HepG2 (cell line): ENCODE measurements at regions not wholly inside any gene's neighbourhood (a gene's known extent, or its start where the extent isn't known, plus 50 kb on each side); places are given as distances from the start of the nearest gene placed in this dataset.

Experiments used
- ATAC-seq: fragments of 200-7000 bp; cut with Tn5 transposase; 3 replicates; pipeline ENCODE4 v1.9.1; 2020; ENCODE audit warnings: mild to moderate bottlenecking, moderate library complexity
- BruUV-seq: library from RNA; stranded (reverse); fragments of 400-500 nt; replicated peaks from 2 replicates; lab custom pipeline; 2021; lab: Mats Ljungman, UMichigan
- CTCF ChIA-PET: fragments of 300-600 bp; formaldehyde crosslinking; extraction: SDS; loops from one replicate; lab custom pipeline; 2021; ENCODE audit warnings: low total read pairs, inconsistent platforms, low intra/inter-chr PET ratio; lab: Yijun Ruan, JAX
- POLR2A ChIA-PET: fragments of 350-600 bp; sonication (Branson Sonifier 250); formaldehyde crosslinking; loops from one replicate; lab custom pipeline; 2020; ENCODE audit warnings: antibody characterized with exemption, inconsistent platforms; lab: Yijun Ruan, JAX
- DNase-seq: peaks from one replicate; pipeline ENCODE4 v3.0.0-alpha.2; 2015; ENCODE audit warnings: low spot score
- FAIRE-seq: peaks from 3 replicates; lab custom pipeline; 2011; peaks lifted over from hg19 to GRCh38; lab: Jason Lieb, UNC
- H2AFZ ChIP-seq: one replicate; pipeline ENCODE4 v1.6.1; 2011; ENCODE audit warnings: low read length, inconsistent platforms
- H3K27ac ChIP-seq: fragments of 300-600 bp; 3 replicates; pipeline ENCODE4 v1.8.0; 2011; ENCODE audit warnings: mixed run types, mild to moderate bottlenecking, mixed read lengths, low read length, inconsistent platforms; ENCODE audit not compliant: insufficient read depth; ENCODE audit errors: extremely low read length
- H3K27me3 ChIP-seq, 2 experiments: fragments of 200-600 bp in 1 of 2; 2 replicates in 1 of 2; 3 replicates in 1 of 2; pipeline versions ENCODE4 v1.6.0 to v1.8.0; 2011; ENCODE audit warnings: low read length in 2 of 2, mild to moderate bottlenecking in 2 of 2, moderate library complexity in 2 of 2, inconsistent platforms in 1 of 2; ENCODE audit not compliant: insufficient read depth in 2 of 2, control insufficient read depth in 1 of 2
- H3K36me3 ChIP-seq, 2 experiments: fragments of 200-600 bp in 1 of 2; replicated peaks in 1 of 2; 2 replicates in 1 of 2; 3 replicates in 1 of 2; pipeline versions ENCODE4 v1.5.1 to v1.8.0; 2011; ENCODE audit warnings: low read length in 2 of 2, inconsistent platforms in 1 of 2; ENCODE audit not compliant: insufficient read depth in 2 of 2, control insufficient read depth in 1 of 2
- H3K4me1 ChIP-seq: 2 replicates; pipeline ENCODE4 v1.5.1; 2012; ENCODE audit warnings: low read length, inconsistent platforms; ENCODE audit not compliant: insufficient read depth
- H3K4me2 ChIP-seq: 2 replicates; pipeline ENCODE4 v1.6.0; 2011; ENCODE audit warnings: low read depth, low read length, inconsistent platforms
- H3K4me3 ChIP-seq, 3 experiments: fragments of 200-600 bp in 1 of 3; sonication (generic), shearing (Covaris generic) in 1 of 3; replicated peaks in 1 of 3; 2 replicates each; pipeline ENCODE4 v1.5.1; 2011 to 2016; ENCODE audit warnings: low read length in 3 of 3, inconsistent platforms in 2 of 3, low read depth in 2 of 3, mild to moderate bottlenecking in 2 of 3, control low read depth in 1 of 3, mixed read lengths in 1 of 3; ENCODE audit not compliant: insufficient read depth in 1 of 3
- H3K79me2 ChIP-seq: one replicate; pipeline ENCODE4 v1.6.1; 2011; ENCODE audit warnings: low read length, inconsistent platforms; ENCODE audit not compliant: insufficient read depth
- H3K9ac ChIP-seq: 2 replicates; pipeline ENCODE4 v1.6.0; 2011; ENCODE audit warnings: mild to moderate bottlenecking, low read depth, low read length, inconsistent platforms; ENCODE audit not compliant: insufficient read depth
- H3K9me3 ChIP-seq: 2 replicates; pipeline ENCODE4 v1.5.1; 2012; ENCODE audit warnings: mild to moderate bottlenecking, low read length
- H4K20me1 ChIP-seq: 2 replicates; pipeline ENCODE4 v1.6.0; 2011; ENCODE audit warnings: inconsistent platforms, mild to moderate bottlenecking, low read length, moderate library complexity; ENCODE audit not compliant: insufficient read depth
- FOXO4 ChIP-seq: sonication (generic); formaldehyde crosslinking; conservative IDR thresholded peaks from 2 replicates; pipeline ENCODE4 v1.8.1; 2023; ENCODE audit warnings: missing genetic modification reagents
- MEIS1 ChIP-seq: sonication (generic); formaldehyde crosslinking; IDR thresholded peaks from 2 replicates; pipeline ENCODE4 v1.9.0; 2021; ENCODE audit warnings: mild to moderate bottlenecking, missing genetic modification reagents, moderate library complexity, borderline replicate concordance
- NCOR1 ChIP-seq: fragments of 200-600 bp; sonication (generic); IDR thresholded peaks from 2 replicates; pipeline ENCODE4 v1.7.0; 2017; ENCODE audit warnings: antibody characterized with exemption, low read length, borderline replicate concordance
- TBL1XR1 ChIP-seq: fragments of 150-350 bp; IDR thresholded peaks from 2 replicates; pipeline ENCODE4 v1.6.1; 2014; ENCODE audit warnings: borderline replicate concordance, low read length; ENCODE audit not compliant: partially characterized antibody
- ZBTB21 ChIP-seq: sonication (generic); formaldehyde crosslinking; IDR thresholded peaks from 2 replicates; pipeline ENCODE4 v1.4.0; 2020; ENCODE audit warnings: missing genetic modification reagents
- ZBTB3 ChIP-seq: sonication (generic); formaldehyde crosslinking; IDR thresholded peaks from 2 replicates; pipeline ENCODE4 v1.4.0; 2020; ENCODE audit warnings: low read depth, mild to moderate bottlenecking, moderate library complexity, missing genetic modification reagents, borderline replicate concordance
- ZNF136 ChIP-seq: sonication (generic); formaldehyde crosslinking; IDR thresholded peaks from 2 replicates; pipeline ENCODE4 v1.8.1; 2022; ENCODE audit warnings: low read depth, mild to moderate bottlenecking, moderate library complexity, missing genetic modification reagents
- ZNF142 ChIP-seq: sonication (generic); formaldehyde crosslinking; IDR thresholded peaks from 2 replicates; pipeline ENCODE4 v1.4.0; 2020; ENCODE audit warnings: missing genetic modification reagents
- ZNF337 ChIP-seq: sonication (generic); formaldehyde crosslinking; IDR thresholded peaks from 2 replicates; pipeline ENCODE4 v1.5.1; 2020; ENCODE audit warnings: missing genetic modification reagents, low read depth, mild to moderate bottlenecking, borderline replicate concordance
- ZNF704 ChIP-seq: sonication (generic); formaldehyde crosslinking; IDR thresholded peaks from 2 replicates; pipeline ENCODE4 v1.8.1; 2023; ENCODE audit warnings: mild to moderate bottlenecking, inconsistent platforms, moderate library complexity, missing genetic modification reagents, borderline replicate concordance
- ZNF75D ChIP-seq: sonication (generic); formaldehyde crosslinking; IDR thresholded peaks from 2 replicates; pipeline ENCODE4 v1.8.1; 2023; ENCODE audit warnings: missing genetic modification reagents, mild to moderate bottlenecking, borderline replicate concordance
- ZSCAN25 ChIP-seq: sonication (generic); formaldehyde crosslinking; IDR thresholded peaks from 2 replicates; pipeline ENCODE4 v1.8.0; 2022; ENCODE audit warnings: mild to moderate bottlenecking, missing genetic modification reagents
- WGBS: methylation state at CpG from one replicate; pipeline ENCODE4 v1.1.6; 2017; ENCODE audit warnings: low lambda C conversion rate; 5-methylcytosine and 5-hydroxymethylcytosine counted together
- in situ Hi-C: cut with HindIII; loops from 2 replicates; pipeline ENCODE4 v1.10.0; 2017; ENCODE audit warnings: low pct_unique_long_range_greater_than_20kb; ENCODE audit not compliant: extremely low pct_ligation_motif_present
- intact Hi-C: fragments of 100-400 bp; cut with micrococcal nuclease; formaldehyde crosslinking; loops from one replicate; pipeline ENCODE4 v1.10.0; 2022; ENCODE audit not compliant: unreplicated experiment

GRCh38 chr1:244291236-244292201 is 160.2 kb downstream of the ADSS2 start:
- no peaks in the 10 kb centered on the region for H3K9me3 ChIP-seq
- in situ Hi-C loops: no loop called here
- ATAC-seq (no peak), FAIRE-seq (no peak), DNase-seq (no peak)
- WGBS: 52% methylated on average over 16 of the region's 16 CpGs
- no TSS peak for BruUV-seq
- H3K27me3 ChIP-seq: peaks cover 0 to 10% of the 10 kb centered on the region in 2 experiments; a peak in 2 of 5 replicates
- H3K9ac ChIP-seq: no peak overlapping the region
- H2AFZ ChIP-seq: no peak overlapping the region
- no peaks in the 10 kb centered on the region for H3K36me3 ChIP-seq
- no peak overlapping the region for H3K4me2 ChIP-seq
- no peak overlapping the region for H3K4me3 ChIP-seq
- H3K27ac ChIP-seq: no peak overlapping the region
- intact Hi-C loops: no loop called here
- no peaks in the 10 kb centered on the region for H3K79me2 ChIP-seq
- CTCF ChIA-PET: no interaction called here
- no peaks in the 10 kb centered on the region for H4K20me1 ChIP-seq
- POLR2A ChIA-PET: no interaction called here
- no peaks in the 10 kb centered on the region for H3K4me1 ChIP-seq
- no peak for TF ChIP-seq ZNF142 (CRISPR knock-in tag)
- no peak for TF ChIP-seq NCOR1
- no peak for TF ChIP-seq ZSCAN25 (CRISPR knock-in tag)
- no peak for TF ChIP-seq MEIS1 (CRISPR knock-in tag)
- TF ChIP-seq ZNF704 (CRISPR knock-in tag): no peak
- TF ChIP-seq TBL1XR1: no peak
- no peak for TF ChIP-seq ZNF337 (CRISPR knock-in tag)
- TF ChIP-seq ZBTB21 (CRISPR knock-in tag): no peak
- TF ChIP-seq ZNF136 (CRISPR knock-in tag): no peak
- no peak for TF ChIP-seq FOXO4 (CRISPR knock-in tag)
- no peak for TF ChIP-seq ZNF75D (CRISPR knock-in tag)
- TF ChIP-seq ZBTB3 (CRISPR knock-in tag): no peak
